H9 (cell line): ENCODE measurements at regions not wholly inside any gene's neighbourhood (a gene's known extent, or its start where the extent isn't known, plus 50 kb on each side); places are given as distances from the start of the nearest gene placed in this dataset.

Source experiments
- DNase-seq: peaks from one replicate; pipeline ENCODE4 v3.0.0-alpha.2; 2017
- H2AFZ ChIP-seq: one replicate; pipeline ENCODE4 v1.6.1; 2013; ENCODE audit warnings: mild to moderate bottlenecking, low read length, control low read depth, moderate library complexity
- H2AK5ac ChIP-seq: 2 replicates; pipeline ENCODE4 v1.6.1; 2013; ENCODE audit warnings: low read length, control low read depth, mixed read lengths; ENCODE audit not compliant: insufficient read length
- H2BK120ac ChIP-seq: one replicate; pipeline ENCODE4 v1.6.1; 2013; ENCODE audit warnings: low read depth, mild to moderate bottlenecking, low read length, control low read depth, inconsistent platforms; ENCODE audit not compliant: poor library complexity, severe bottlenecking
- H2BK12ac ChIP-seq: 2 replicates; pipeline ENCODE4 v1.6.1; 2013; ENCODE audit warnings: low read length, control low read depth, mixed read lengths, low read depth; ENCODE audit not compliant: insufficient read length
- H2BK15ac ChIP-seq: 2 replicates; pipeline ENCODE4 v1.6.1; 2013; ENCODE audit warnings: low read depth, low read length, control low read depth
- H2BK20ac ChIP-seq: one replicate; pipeline ENCODE4 v1.6.1; 2013; ENCODE audit warnings: low read depth, mild to moderate bottlenecking, low read length, control low read depth, inconsistent platforms; ENCODE audit not compliant: poor library complexity, severe bottlenecking
- H2BK5ac ChIP-seq: 2 replicates; pipeline ENCODE4 v1.6.1; 2013; ENCODE audit warnings: low read length, control low read depth, mixed read lengths; ENCODE audit not compliant: insufficient read length
- H3K14ac ChIP-seq: 2 replicates; pipeline ENCODE4 v1.6.1; 2013; ENCODE audit warnings: low read length, control low read depth; ENCODE audit not compliant: insufficient read depth
- H3K18ac ChIP-seq: 2 replicates; pipeline ENCODE4 v1.6.1; 2013; ENCODE audit warnings: low read depth, mild to moderate bottlenecking, mixed read lengths, low read length, control low read depth; ENCODE audit not compliant: insufficient read length
- H3K23ac ChIP-seq: 2 replicates; pipeline ENCODE4 v1.6.1; 2013; ENCODE audit warnings: low read length, control low read depth, mixed read lengths, low read depth; ENCODE audit not compliant: insufficient read length
- H3K23me2 ChIP-seq: 2 replicates; pipeline ENCODE4 v1.6.1; 2013; ENCODE audit warnings: low read depth, mild to moderate bottlenecking, mixed read lengths, low read length, control low read depth; ENCODE audit not compliant: insufficient read length, poor library complexity, severe bottlenecking
- H3K27ac ChIP-seq: 2 replicates; pipeline ENCODE4 v1.5.1; 2013; ENCODE audit warnings: low read length, control low read depth, mixed read lengths, low read depth; ENCODE audit not compliant: insufficient read length
- H3K27me3 ChIP-seq: 2 replicates; pipeline ENCODE4 v1.6.1; 2013; ENCODE audit warnings: low read length, control low read depth, inconsistent platforms; ENCODE audit not compliant: insufficient read depth
- H3K4ac ChIP-seq: 2 replicates; pipeline ENCODE4 v1.6.1; 2013; ENCODE audit warnings: low read depth, mild to moderate bottlenecking, control low read depth, inconsistent platforms, low read length, moderate library complexity
- H3K4me1 ChIP-seq: 2 replicates; pipeline ENCODE4 v1.6.1; 2013; ENCODE audit warnings: low read length, control low read depth, inconsistent platforms; ENCODE audit not compliant: insufficient read depth
- H3K4me2 ChIP-seq: 2 replicates; pipeline ENCODE4 v1.6.1; 2013; ENCODE audit warnings: low read length, control low read depth, mixed read lengths; ENCODE audit not compliant: insufficient read length, insufficient read depth
- H3K56ac ChIP-seq: 2 replicates; pipeline ENCODE4 v1.6.1; 2013; ENCODE audit warnings: low read depth, mild to moderate bottlenecking, mixed read lengths, low read length, control low read depth; ENCODE audit not compliant: insufficient read length
- H3K79me1 ChIP-seq: 2 replicates; pipeline ENCODE4 v1.6.1; 2013; ENCODE audit warnings: low read depth, mild to moderate bottlenecking, moderate library complexity, low read length, control low read depth, inconsistent platforms; ENCODE audit not compliant: insufficient read depth, poor library complexity, severe bottlenecking
- H3K79me2 ChIP-seq: 2 replicates; pipeline ENCODE4 v1.6.1; 2013; ENCODE audit warnings: low read length, control low read depth, inconsistent platforms; ENCODE audit not compliant: insufficient read depth
- H3K9ac ChIP-seq: 2 replicates; pipeline ENCODE4 v1.6.1; 2013; ENCODE audit warnings: low read length, control low read depth, mixed read lengths; ENCODE audit not compliant: insufficient read length; ENCODE audit errors: extremely low read depth
- H3K9me3 ChIP-seq: one replicate; pipeline ENCODE4 v1.6.1; 2013; ENCODE audit warnings: low read depth, low read length, inconsistent platforms; ENCODE audit not compliant: control insufficient read depth
- H3T11ph ChIP-seq: one replicate; pipeline ENCODE4 v1.6.1; 2013; ENCODE audit warnings: mild to moderate bottlenecking, low read length, control low read depth, inconsistent platforms
- H4K20me1 ChIP-seq: one replicate; pipeline ENCODE4 v1.6.1; 2013; ENCODE audit not compliant: control insufficient read depth, insufficient read length, insufficient read depth
- H4K5ac ChIP-seq: 2 replicates; pipeline ENCODE4 v1.6.1; 2013; ENCODE audit warnings: low read depth, mild to moderate bottlenecking, mixed read lengths, low read length, control low read depth; ENCODE audit not compliant: insufficient read length
- H4K8ac ChIP-seq: replicated peaks from 2 replicates; pipeline ENCODE4 v1.6.1; 2013; ENCODE audit warnings: low read length, control low read depth, mixed read lengths, low read depth; ENCODE audit not compliant: insufficient read length
- H4K91ac ChIP-seq: 2 replicates; pipeline ENCODE4 v1.6.1; 2013; ENCODE audit warnings: low read depth, mild to moderate bottlenecking, moderate library complexity, mixed read lengths, low read length, control low read depth; ENCODE audit not compliant: insufficient read length
- H3K27ac Mint-ChIP-seq, 3 experiments: 2 replicates in 2 of 3; 3 replicates in 1 of 3; pipeline ENCODE4 v1.8.0; 2020 to 2021; ENCODE audit warnings: mixed read lengths in 3 of 3, mild to moderate bottlenecking in 1 of 3, moderate library complexity in 1 of 3
- H3K27me3 Mint-ChIP-seq: 2 replicates; pipeline ENCODE4 v1.8.0; 2021; ENCODE audit warnings: low read depth, mild to moderate bottlenecking, moderate library complexity, mixed read lengths
- H3K36me3 Mint-ChIP-seq, 3 experiments: 2 replicates in 2 of 3; 3 replicates in 1 of 3; pipeline ENCODE4 v1.8.0; 2020 to 2021; ENCODE audit warnings: low read depth in 3 of 3, mixed read lengths in 3 of 3; ENCODE audit not compliant: insufficient read depth in 1 of 3
- H3K4me1 Mint-ChIP-seq, 2 experiments: 2 replicates each; pipeline ENCODE4 v1.8.0; 2020; ENCODE audit warnings: mixed read lengths in 2 of 2
- H3K4me3 Mint-ChIP-seq, 2 experiments: 2 replicates in 1 of 2; 3 replicates in 1 of 2; pipeline ENCODE4 v1.8.0; 2020 to 2021; ENCODE audit warnings: mild to moderate bottlenecking in 2 of 2, mixed read lengths in 2 of 2, moderate library complexity in 1 of 2
- H3K9me3 Mint-ChIP-seq, 2 experiments: 2 replicates in 1 of 2; 3 replicates in 1 of 2; pipeline ENCODE4 v1.8.0; 2020; ENCODE audit warnings: mild to moderate bottlenecking in 2 of 2, mixed read lengths in 2 of 2, moderate library complexity in 1 of 2
- WGBS: extraction: QIAGEN DNeasy Blood & Tissue Kit; methylation state at CpG from one replicate; pipeline ENCODE4 v1.1.7; 2013; ENCODE audit warnings: missing lambda C conversion rate, low lambda C conversion rate, mixed read lengths; ENCODE audit not compliant: insufficient read length; ENCODE audit errors: extremely low coverage; 5-methylcytosine and 5-hydroxymethylcytosine counted together
- TF ChIP-seq, protein P1 (sequence below): fragments of 200-600 bp; sonication (generic); conservative IDR thresholded peaks from 3 replicates; pipeline ENCODE4 v1.8.0; 2021; ENCODE audit warnings: antibody characterized with exemption, mild to moderate bottlenecking

DNA sequence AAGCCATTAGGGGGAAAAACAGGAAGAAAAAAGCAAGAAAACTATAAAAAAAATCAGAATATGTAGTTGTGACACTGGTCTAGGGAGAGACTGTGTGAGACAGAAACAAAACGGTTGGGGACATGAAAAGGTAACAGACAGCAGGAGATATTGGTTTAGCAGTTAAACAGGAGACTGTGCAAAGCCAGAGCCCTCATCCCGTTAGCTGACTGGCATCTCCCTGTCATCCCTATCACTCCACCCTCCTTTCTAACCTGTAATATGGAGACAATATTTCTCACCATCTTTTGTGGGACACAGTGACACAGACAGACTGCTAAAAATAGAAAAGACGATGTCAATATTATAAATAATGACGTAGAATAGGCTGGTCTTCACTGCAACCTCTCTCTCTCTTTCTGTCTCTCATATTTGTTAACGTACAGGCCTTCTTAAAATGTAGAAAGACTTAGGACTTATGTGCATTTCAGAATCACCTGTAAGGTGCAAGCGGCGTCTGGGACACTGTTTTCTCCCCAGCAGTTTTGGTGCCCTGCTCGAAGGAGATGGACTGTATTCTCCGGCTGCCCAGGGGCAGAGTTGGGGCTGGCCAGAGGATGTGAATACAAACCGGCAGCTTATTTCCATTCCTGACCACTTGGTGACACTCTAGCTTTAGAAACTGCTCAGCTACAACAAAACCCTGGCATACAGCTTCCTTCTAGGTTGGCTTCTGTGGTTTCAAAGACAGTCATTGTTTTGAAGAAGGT is 190.6 kb downstream of the MAT2B start:
- Histone ChIP-seq H3K4me1 (no peaks in the 10 kb centered on the region), H2BK120ac (no peak overlapping the region), H3T11ph (no peak overlapping the region), H2AK5ac (no peak overlapping the region), H4K20me1 (no peaks in the 10 kb centered on the region), H4K91ac (no peak overlapping the region), H3K9me3 (no peaks in the 10 kb centered on the region), H2BK12ac (no peak overlapping the region), H4K5ac (no peak overlapping the region), H2BK15ac (no peak overlapping the region), H2BK5ac (no peak overlapping the region), H3K23me2 (no peaks in the 10 kb centered on the region), H4K8ac (no peak overlapping the region), H3K79me2 (no peaks in the 10 kb centered on the region), H3K4me2 (no peak overlapping the region), H2BK20ac (no peak overlapping the region), H3K18ac (no peak overlapping the region), H3K9ac (no peak overlapping the region), H3K23ac (no peak overlapping the region), H3K4ac (no peak overlapping the region), H3K27ac (no peak overlapping the region), H3K56ac (no peak overlapping the region), H2AFZ (no peak overlapping the region), H3K27me3 (no peaks in the 10 kb centered on the region), H3K79me1 (no peaks in the 10 kb centered on the region), H3K14ac (no peak overlapping the region)
- TF ChIP-seq, protein P1, sequence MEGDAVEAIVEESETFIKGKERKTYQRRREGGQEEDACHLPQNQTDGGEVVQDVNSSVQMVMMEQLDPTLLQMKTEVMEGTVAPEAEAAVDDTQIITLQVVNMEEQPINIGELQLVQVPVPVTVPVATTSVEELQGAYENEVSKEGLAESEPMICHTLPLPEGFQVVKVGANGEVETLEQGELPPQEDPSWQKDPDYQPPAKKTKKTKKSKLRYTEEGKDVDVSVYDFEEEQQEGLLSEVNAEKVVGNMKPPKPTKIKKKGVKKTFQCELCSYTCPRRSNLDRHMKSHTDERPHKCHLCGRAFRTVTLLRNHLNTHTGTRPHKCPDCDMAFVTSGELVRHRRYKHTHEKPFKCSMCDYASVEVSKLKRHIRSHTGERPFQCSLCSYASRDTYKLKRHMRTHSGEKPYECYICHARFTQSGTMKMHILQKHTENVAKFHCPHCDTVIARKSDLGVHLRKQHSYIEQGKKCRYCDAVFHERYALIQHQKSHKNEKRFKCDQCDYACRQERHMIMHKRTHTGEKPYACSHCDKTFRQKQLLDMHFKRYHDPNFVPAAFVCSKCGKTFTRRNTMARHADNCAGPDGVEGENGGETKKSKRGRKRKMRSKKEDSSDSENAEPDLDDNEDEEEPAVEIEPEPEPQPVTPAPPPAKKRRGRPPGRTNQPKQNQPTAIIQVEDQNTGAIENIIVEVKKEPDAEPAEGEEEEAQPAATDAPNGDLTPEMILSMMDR: peak; percentile 86
- DNase-seq: peak; percentile 68
- H3K36me3 Mint-ChIP-seq: no peaks in the 10 kb centered on the region
- no peaks in the 10 kb centered on the region for H3K9me3 Mint-ChIP-seq
- H3K4me1 Mint-ChIP-seq: peaks cover 3 to 5% of the 10 kb centered on the region in 2 experiments
- WGBS: no CpG with 5 or more reads among the region's 10 CpGs
- no peak overlapping the region for H3K4me3 Mint-ChIP-seq
- no peak overlapping the region for H3K27ac Mint-ChIP-seq
- no peaks in the 10 kb centered on the region for H3K27me3 Mint-ChIP-seq
